Small intestine (tissue), 7 donors: ENCODE measurements at regions not wholly inside any gene's neighbourhood (a gene's known extent, or its start where the extent isn't known, plus 50 kb on each side); places are given as distances from the start of the nearest gene placed in this dataset.
A peak's percentile ranks its signal among the peaks of the same experiment; 100 is the strongest.

Experiments used
- DNase-seq, 2 donors: peaks; one replicate each; pipeline versions ENCODE4 v3.0.0 to v3.0.0-alpha.2; 2013
- FAIRE-seq: peaks from 2 replicates; lab custom pipeline; 2012; peaks lifted over from hg19 to GRCh38; lab: Jason Lieb, UNC
- H3K27ac ChIP-seq, 3 donors: one replicate each; pipeline ENCODE4 v1.5.1; 2013; ENCODE audit warnings: low read length in 2 of 3, mild to moderate bottlenecking in 2 of 3, control low read depth in 1 of 3, inconsistent platforms in 1 of 3, low read depth in 1 of 3, moderate library complexity in 1 of 3
- H3K27me3 ChIP-seq, 3 donors: one replicate each; pipeline ENCODE4 v1.6.1; 2013; ENCODE audit warnings: low read length in 3 of 3, inconsistent platforms in 1 of 3; ENCODE audit not compliant: control insufficient read depth in 3 of 3, insufficient read depth in 3 of 3
- H3K36me3 ChIP-seq, 3 donors: one replicate each; pipeline ENCODE4 v1.6.1; 2013; ENCODE audit warnings: low read length in 3 of 3, inconsistent platforms in 1 of 3, low read depth in 1 of 3, mild to moderate bottlenecking in 1 of 3, moderate library complexity in 1 of 3; ENCODE audit not compliant: control insufficient read depth in 3 of 3, insufficient read depth in 2 of 3
- H3K4me1 ChIP-seq, 3 donors: one replicate each; pipeline ENCODE4 v1.6.1; 2013; ENCODE audit warnings: low read length in 2 of 3, inconsistent platforms in 1 of 3, low read depth in 1 of 3, mild to moderate bottlenecking in 1 of 3, moderate library complexity in 1 of 3; ENCODE audit not compliant: control insufficient read depth in 3 of 3, insufficient read depth in 2 of 3
- H3K4me3 ChIP-seq, 3 donors: one replicate each; pipeline ENCODE4 v1.5.1; 2013; ENCODE audit warnings: low read length in 3 of 3, control low read depth in 1 of 3, inconsistent platforms in 1 of 3, low read depth in 1 of 3, mild to moderate bottlenecking in 1 of 3, moderate library complexity in 1 of 3
- H3K9me3 ChIP-seq, 2 donors: one replicate each; pipeline ENCODE4 v1.6.1; 2013; ENCODE audit warnings: low read depth in 1 of 2, low read length in 1 of 2; ENCODE audit not compliant: control insufficient read depth in 2 of 2, insufficient read depth in 1 of 2
- WGBS, 3 donors: extraction: QIAGEN DNeasy Blood & Tissue Kit; methylation state at CpG; one replicate each; pipeline ENCODE4 v1.1.7; 2013; 5-methylcytosine and 5-hydroxymethylcytosine counted together
- donor health status: healthy with polysubstance abuse.
- donor health status: control.
- donor health status: control.
- donor health status: Bipolar disorder and iron deficiency.
- donor health status: healthy.

DNA sequence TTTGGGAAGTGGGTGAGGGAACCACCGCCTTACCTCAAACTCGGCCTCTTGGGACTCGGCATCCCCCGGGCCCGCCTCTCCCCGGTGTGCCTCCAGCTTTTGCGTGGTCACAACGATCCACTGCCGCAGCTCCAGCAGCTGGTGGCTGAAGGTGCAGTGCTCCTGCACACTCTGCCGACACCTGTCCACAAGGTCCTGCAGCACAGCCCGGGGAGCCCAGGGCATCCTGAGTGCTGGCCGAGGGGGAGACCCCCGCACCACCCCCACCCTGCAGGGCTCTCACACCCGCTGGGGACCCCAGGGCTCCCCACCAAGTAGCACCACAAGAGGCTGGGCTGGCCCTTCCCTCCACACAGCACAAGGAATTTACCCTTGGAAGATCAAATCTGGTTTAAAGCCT is 76.6 kb downstream of the SYNE3 start:
- H3K4me3 ChIP-seq = no peak overlapping the region
- H3K4me1 ChIP-seq = peaks cover 0 to 14% (median 10%) of the 10 kb centered on the region in 3 donors
- no peak overlapping the region for H3K27ac ChIP-seq
- 88 to 94% (median 89%) methylated on average over 14 of the region's 14 CpGs for WGBS, 3 donors
- FAIRE-seq (no peak), DNase-seq (no peak)
- peaks cover 0 to 4% (median 0%) of the 10 kb centered on the region in 3 donors for H3K27me3 ChIP-seq
- peaks cover 0 to 5% (median 3%) of the 10 kb centered on the region in 3 donors for H3K36me3 ChIP-seq
- no peaks in the 10 kb centered on the region for H3K9me3 ChIP-seq

GRCh38 chr14:95437715-95438114 is 78.7 kb downstream of the SYNE3 start:
- 89 to 97% (median 97%) methylated on average over 5 of the region's 5 CpGs for WGBS, 3 donors
- no peak overlapping the region for H3K4me3 ChIP-seq
- peaks cover 0 to 1% (median 1%) of the 10 kb centered on the region in 3 donors for H3K4me1 ChIP-seq
- peaks cover 0 to 4% (median 0%) of the 10 kb centered on the region in 3 donors for H3K27me3 ChIP-seq
- H3K27ac ChIP-seq = no peak overlapping the region
- FAIRE-seq (no peak), DNase-seq (no peak)
- H3K9me3 ChIP-seq = no peaks in the 10 kb centered on the region
- peaks cover 0 to 5% (median 3%) of the 10 kb centered on the region in 3 donors for H3K36me3 ChIP-seq

GRCh38 chr14:95436354-95436753 is 80.1 kb downstream of the SYNE3 start:
- FAIRE-seq = no peak
- Histone ChIP-seq H3K4me3 (no peak overlapping the region), H3K4me1 (no peaks in the 10 kb centered on the region), H3K27me3 (peaks cover 0 to 4% (median 0%) of the 10 kb centered on the region in 3 donors), H3K27ac (no peak overlapping the region), H3K9me3 (no peaks in the 10 kb centered on the region), H3K36me3 (peaks cover 0 to 3% (median 3%) of the 10 kb centered on the region in 3 donors)
- WGBS, 3 donors = 81 to 92% (median 86%) methylated on average over 4 of the region's 4 CpGs
- no peak for DNase-seq

DNA sequence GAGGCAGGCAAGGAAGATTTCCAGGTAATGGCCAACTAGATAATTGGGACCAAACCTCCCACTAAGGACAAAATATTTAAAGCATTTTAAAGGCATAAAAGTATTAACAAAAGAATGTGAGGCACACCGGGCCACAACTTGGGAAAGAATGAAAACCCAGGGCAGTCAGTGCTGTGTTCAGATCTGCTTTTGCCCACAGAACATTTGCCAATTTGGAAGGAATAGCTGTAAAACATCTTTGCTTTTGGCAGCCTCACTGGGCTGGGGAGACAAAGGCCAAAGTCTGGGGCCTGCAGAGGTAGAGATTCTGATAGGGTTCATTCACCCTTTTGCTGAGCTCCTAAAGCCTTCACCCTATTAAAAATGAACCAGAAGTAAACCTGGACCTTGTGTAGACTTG is 82.3 kb downstream of the SYNE3 start:
- no peak for DNase-seq
- peaks cover 0 to 3% (median 0%) of the 10 kb centered on the region in 3 donors for H3K36me3 ChIP-seq
- peaks cover 0 to 4% (median 0%) of the 10 kb centered on the region in 3 donors for H3K27me3 ChIP-seq
- 42 to 76% (median 72%) methylated on average over 1 of the region's 1 CpG for WGBS, 3 donors
- H3K4me3 ChIP-seq = no peak overlapping the region
- H3K4me1 ChIP-seq = no peaks in the 10 kb centered on the region
- no peak for FAIRE-seq
- H3K27ac ChIP-seq = no peak overlapping the region
- H3K9me3 ChIP-seq = no peaks in the 10 kb centered on the region

DNA sequence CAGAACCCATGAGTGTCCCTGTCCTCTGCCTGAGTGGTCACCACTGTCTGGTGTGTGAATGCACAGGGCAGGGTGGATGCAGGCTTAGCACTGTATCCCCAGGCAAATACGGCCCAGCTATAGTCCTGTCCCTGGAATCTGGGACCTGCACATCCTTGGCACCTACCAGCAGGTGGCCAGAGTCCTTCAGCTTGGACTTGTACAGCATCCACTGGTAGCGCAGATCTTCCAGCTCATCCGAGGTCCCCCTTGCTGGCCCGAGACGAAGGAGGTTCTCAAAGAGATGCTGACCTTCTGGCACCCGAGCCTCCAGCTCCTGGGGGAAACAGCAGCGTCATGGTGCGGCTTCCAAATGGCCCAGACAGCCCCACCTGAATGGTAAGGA is 83.4 kb downstream of the SYNE3 start:
- Histone ChIP-seq H3K9me3 (no peaks in the 10 kb centered on the region), H3K36me3 (peaks cover 0 to 3% (median 0%) of the 10 kb centered on the region in 3 donors), H3K27me3 (no peaks in the 10 kb centered on the region), H3K4me1 (no peaks in the 10 kb centered on the region), H3K27ac (no peak overlapping the region), H3K4me3 (no peak overlapping the region)
- 85 to 90% (median 88%) methylated on average over 8 of the region's 8 CpGs for WGBS, 3 donors
- FAIRE-seq (no peak), DNase-seq (no peak)

DNA sequence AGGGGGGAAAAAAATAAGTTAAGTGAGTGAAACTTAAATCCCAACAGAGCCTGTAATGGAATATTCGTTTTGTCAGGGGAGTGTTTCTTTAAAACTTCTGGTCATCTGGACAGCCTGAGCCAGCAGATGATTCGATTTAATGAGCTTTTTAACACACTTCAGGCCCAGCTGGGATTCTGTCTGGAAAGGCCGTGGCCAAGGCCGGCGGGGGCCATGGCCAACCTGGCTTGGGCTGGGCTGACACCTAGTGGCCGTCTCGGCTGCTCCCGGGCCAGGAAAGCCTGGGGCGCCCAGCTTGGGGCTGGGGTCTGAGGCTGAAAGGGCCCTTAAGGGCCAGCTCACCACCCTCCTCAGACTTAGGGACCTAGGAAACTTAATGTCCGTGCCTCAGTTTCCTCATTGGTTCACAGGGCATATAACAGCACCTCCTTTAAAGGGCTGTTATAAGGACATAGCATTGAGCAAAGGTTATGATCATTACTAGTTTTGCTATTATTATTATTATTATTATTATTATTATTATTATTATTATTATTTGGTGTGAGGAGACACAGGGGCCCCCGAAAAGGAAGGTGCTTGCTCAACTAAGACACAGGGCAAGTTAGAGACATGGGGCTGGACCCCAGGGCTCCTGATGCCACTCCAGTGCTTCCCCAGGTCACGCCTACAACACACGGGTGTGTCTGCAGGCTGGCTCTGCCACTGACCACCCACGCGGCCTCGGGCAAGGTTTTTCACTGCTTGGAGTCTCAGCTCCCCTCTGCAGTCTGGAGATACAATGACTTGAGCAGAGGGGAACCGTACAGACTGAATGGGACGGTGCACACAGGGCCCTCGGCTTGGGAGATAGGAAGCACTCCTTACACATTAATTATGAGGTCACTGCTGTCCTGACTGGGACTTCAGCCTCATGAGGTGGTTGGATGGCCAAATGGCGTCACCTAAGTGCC is 84.0 kb downstream of the SYNE3 start:
- peaks cover 0 to 3% (median 0%) of the 10 kb centered on the region in 3 donors for H3K36me3 ChIP-seq
- no peaks in the 10 kb centered on the region for H3K9me3 ChIP-seq
- FAIRE-seq (no peak), DNase-seq (peak; percentile 29 to 60)
- H3K4me1 ChIP-seq = no peaks in the 10 kb centered on the region
- WGBS, 3 donors = 42 to 60% (median 58%) methylated on average over 20 of the region's 20 CpGs
- no peak overlapping the region for H3K27ac ChIP-seq
- H3K27me3 ChIP-seq = no peaks in the 10 kb centered on the region
- H3K4me3 ChIP-seq = no peak overlapping the region

GRCh38 chr14:95431199-95432143 is 85.0 kb downstream of the SYNE3 start:
- Histone ChIP-seq H3K4me3 (no peak overlapping the region), H3K36me3 (no peaks in the 10 kb centered on the region), H3K9me3 (no peaks in the 10 kb centered on the region), H3K4me1 (no peaks in the 10 kb centered on the region), H3K27me3 (no peaks in the 10 kb centered on the region), H3K27ac (no peak overlapping the region)
- FAIRE-seq = no peak
- 72 to 76% (median 75%) methylated on average over 17 of the region's 17 CpGs for WGBS, 3 donors
- DNase-seq = peak; percentile 35 to 50

DNA sequence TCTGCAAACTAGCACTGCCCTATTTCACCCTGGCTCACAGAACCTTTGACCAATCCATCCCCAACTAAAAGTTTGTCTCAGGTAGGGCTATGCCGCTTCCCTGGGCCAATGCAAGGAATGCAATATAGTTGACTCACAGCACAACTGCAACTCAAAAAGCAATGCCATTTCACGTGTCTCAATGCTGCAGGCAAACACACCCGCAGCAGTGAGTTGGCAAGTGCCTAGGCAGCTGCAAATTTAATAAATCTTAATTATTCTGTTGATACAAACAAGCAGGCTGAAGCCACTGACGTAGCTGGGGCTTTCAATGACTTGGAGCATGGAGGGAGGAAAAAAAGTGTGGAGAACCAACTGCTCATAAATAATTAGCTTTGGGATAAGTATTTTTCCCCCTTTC is 87.9 kb downstream of the SYNE3 start:
- H3K9me3 ChIP-seq = peaks cover 0 to 3% of the 10 kb centered on the region in 2 donors
- H3K36me3 ChIP-seq = no peaks in the 10 kb centered on the region
- no peaks in the 10 kb centered on the region for H3K27me3 ChIP-seq
- DNase-seq = no peak
- H3K4me3 ChIP-seq = no peak overlapping the region
- no peaks in the 10 kb centered on the region for H3K4me1 ChIP-seq
- no peak overlapping the region for H3K27ac ChIP-seq
- 81 to 87% (median 82%) methylated on average over 4 of the region's 4 CpGs for WGBS, 3 donors
- FAIRE-seq = no peak
